K562 (cell line): ENCODE measurements at regions not wholly inside any gene's neighbourhood (a gene's known extent, or its start where the extent isn't known, plus 50 kb on each side); places are given as distances from the start of the nearest gene placed in this dataset.

ENCODE experiments used
- ATAC-seq: fragments of 200-7000 bp; cut with Tn5 transposase; 3 replicates; pipeline ENCODE4 v1.9.1; 2020; ENCODE audit warnings: moderate library complexity
- BruUV-seq: library from RNA; stranded (reverse); fragments of 400-500 nt; replicated peaks from 2 replicates; lab custom pipeline; 2021; lab: Mats Ljungman, UMichigan
- CTCF ChIA-PET: fragments of 300-600 bp; formaldehyde crosslinking; extraction: SDS; loops from one replicate; lab custom pipeline; 2021; ENCODE audit warnings: low intra/inter-chr PET ratio; lab: Yijun Ruan, JAX
- POLR2A ChIA-PET: fragments of 300-600, 350-650 bp; sonication (Branson Sonifier 250); formaldehyde crosslinking; extraction: SDS; loops from one replicate; lab custom pipeline; 2021; ENCODE audit warnings: antibody characterized with exemption, inconsistent platforms; lab: Yijun Ruan, JAX
- DNase-seq, 4 experiments: peaks; one replicate each; pipeline versions ENCODE4 v3.0.0 to v3.0.0-alpha.2; 2011 to 2018; ENCODE audit warnings: low spot score in 3 of 4, mixed read lengths in 3 of 4; ENCODE audit errors: extremely low read depth in 1 of 4
- FAIRE-seq: peaks from 2 replicates; lab custom pipeline; 2011; peaks lifted over from hg19 to GRCh38; lab: Jason Lieb, UNC
- H2AFZ ChIP-seq: 2 replicates; pipeline ENCODE4 v1.6.0; 2011; ENCODE audit warnings: low read depth, low read length, control low read depth, inconsistent platforms
- H3K27ac ChIP-seq: fragments of 200-600 bp; 3 replicates; pipeline ENCODE4 v1.8.0; 2011; ENCODE audit warnings: low read depth, mild to moderate bottlenecking, control low read depth, inconsistent platforms, low read length, moderate library complexity, mixed read lengths; ENCODE audit errors: extremely low read depth
- H3K27me3 ChIP-seq, 2 experiments: fragments of 300-600 bp in 1 of 2; 2 replicates in 1 of 2; 3 replicates in 1 of 2; pipeline versions ENCODE4 v1.6.0 to v1.8.0; 2011; ENCODE audit warnings: inconsistent platforms in 2 of 2, low read length in 2 of 2, mild to moderate bottlenecking in 1 of 2, mixed read lengths in 1 of 2, moderate library complexity in 1 of 2; ENCODE audit not compliant: control insufficient read depth in 2 of 2, insufficient read depth in 2 of 2
- H3K36me3 ChIP-seq: fragments of 300-600 bp; 3 replicates; pipeline ENCODE4 v1.8.0; 2011; ENCODE audit warnings: mild to moderate bottlenecking, low read length, inconsistent platforms; ENCODE audit not compliant: control insufficient read depth, insufficient read depth
- H3K4me1 ChIP-seq, 2 experiments: fragments of 200-600 bp in 1 of 2; replicated peaks in 1 of 2; 2 replicates in 1 of 2; 3 replicates in 1 of 2; pipeline versions ENCODE4 v1.5.1 to v1.8.0; 2011; ENCODE audit warnings: inconsistent platforms in 2 of 2, low read length in 2 of 2, mild to moderate bottlenecking in 1 of 2, mixed read lengths in 1 of 2, moderate library complexity in 1 of 2; ENCODE audit not compliant: control insufficient read depth in 2 of 2, insufficient read depth in 2 of 2
- H3K4me2 ChIP-seq: 2 replicates; pipeline ENCODE4 v1.6.1; 2011; ENCODE audit warnings: low read length, control low read depth, inconsistent platforms, mixed read lengths; ENCODE audit not compliant: insufficient read depth
- H3K4me3 ChIP-seq: fragments of 200-600 bp; sonication (generic), shearing (Covaris generic); 2 replicates; pipeline ENCODE4 v1.5.1; 2016; ENCODE audit warnings: control low read depth, inconsistent platforms
- H3K79me2 ChIP-seq: fragments of 200-600 bp; 3 replicates; pipeline ENCODE4 v1.8.0; 2011; ENCODE audit warnings: low read length, inconsistent platforms; ENCODE audit not compliant: control insufficient read depth, insufficient read depth
- H3K9ac ChIP-seq, 2 experiments: 2 replicates each; pipeline versions ENCODE4 v1.6.0 to v1.6.1; 2011; ENCODE audit warnings: low read depth in 2 of 2, low read length in 2 of 2, control low read depth in 1 of 2, inconsistent platforms in 1 of 2, mild to moderate bottlenecking in 1 of 2, mixed read lengths in 1 of 2; ENCODE audit not compliant: insufficient read depth in 1 of 2
- H3K9me1 ChIP-seq: one replicate; pipeline ENCODE4 v1.6.0; 2011; ENCODE audit warnings: inconsistent platforms, mild to moderate bottlenecking, low read length, moderate library complexity; ENCODE audit not compliant: control insufficient read depth, insufficient read depth
- H3K9me3 ChIP-seq: replicated peaks from 2 replicates; pipeline ENCODE4 v1.5.1; 2011; ENCODE audit warnings: low read depth, low read length, inconsistent platforms; ENCODE audit not compliant: control insufficient read depth, insufficient read depth
- H4K20me1 ChIP-seq: replicated peaks from 2 replicates; pipeline ENCODE4 v1.6.1; 2011; ENCODE audit warnings: low read length, inconsistent platforms, mixed read lengths; ENCODE audit not compliant: control insufficient read depth, insufficient read depth
- CREM ChIP-seq: IDR thresholded peaks from 2 replicates; pipeline ENCODE4 v1.6.1; 2014; ENCODE audit warnings: antibody characterized with exemption, low read depth
- GTF3C2 ChIP-seq: IDR thresholded peaks from 3 replicates; pipeline ENCODE4 v1.6.1; 2011; ENCODE audit warnings: borderline replicate concordance, mild to moderate bottlenecking, moderate library complexity; ENCODE audit not compliant: insufficient read length; ENCODE audit errors: extremely low read depth
- HMG20B ChIP-seq: fragments of 250-450 bp; sonication (Bioruptor Pico); IDR thresholded peaks from 2 replicates; pipeline ENCODE4 v1.5.0; 2021; ENCODE audit warnings: mild to moderate bottlenecking
- NR2C1 ChIP-seq, 2 experiments: fragments of 450-650 bp; IDR thresholded peaks; 2 replicates each; pipeline ENCODE4 v1.6.1; 2017; ENCODE audit warnings: mild to moderate bottlenecking in 2 of 2, antibody characterized with exemption in 1 of 2, inconsistent platforms in 1 of 2, missing compliant biosample characterization in 1 of 2, missing genetic modification characterization in 1 of 2
- PHF20 ChIP-seq: fragments of 450-650 bp; IDR thresholded peaks from 2 replicates; pipeline ENCODE4 v1.6.1; 2018; ENCODE audit not compliant: partially characterized antibody
- YY1 ChIP-seq, 3 experiments: IDR thresholded peaks; 2 replicates each; pipeline ENCODE4 v1.6.1; 2011; ENCODE audit warnings: low read length in 2 of 3, mild to moderate bottlenecking in 2 of 3, moderate library complexity in 2 of 3, borderline replicate concordance in 1 of 3, control low read depth in 1 of 3, low read depth in 1 of 3; ENCODE audit not compliant: insufficient read depth in 3 of 3, insufficient replicate concordance in 2 of 3, control insufficient read depth in 1 of 3, insufficient read length in 1 of 3; ENCODE audit errors: extremely low read depth in 1 of 3
- ZBTB17 ChIP-seq: fragments of 450-650 bp; formaldehyde crosslinking; IDR thresholded peaks from 2 replicates; pipeline ENCODE4 v1.4.0; 2020; ENCODE audit warnings: mild to moderate bottlenecking
- ZKSCAN8 ChIP-seq: fragments of 200-800 bp; sonication (Bioruptor generic); IDR thresholded peaks from 2 replicates; pipeline ENCODE4 v1.6.1; 2016; ENCODE audit warnings: missing genetic modification characterization, missing compliant biosample characterization
- WGBS: fragments of 100-300 bp; shearing (Covaris generic); methylation state at CpG from one replicate; pipeline ENCODE4 v1.1.6; 2016; ENCODE audit warnings: low coverage, mixed read lengths; ENCODE audit not compliant: insufficient coverage; ENCODE audit errors: missing lambda C conversion rate; 5-methylcytosine and 5-hydroxymethylcytosine counted together
- in situ Hi-C: fragments of 300-500 bp; cut with MboI; formaldehyde crosslinking; loops from 4 replicates; pipeline ENCODE4 v1.15.0; 2018; ENCODE audit warnings: inconsistent platforms, mixed read lengths
- intact Hi-C: fragments of 100-400 bp; cut with micrococcal nuclease; formaldehyde crosslinking; loops from 2 replicates; pipeline ENCODE4 v1.14.2; 2022
- TF ChIP-seq, protein P1 (sequence below): fragments of 250-450 bp; sonication (Bioruptor Pico); IDR thresholded peaks from 2 replicates; pipeline ENCODE4 v1.4.0; 2020; ENCODE audit warnings: mild to moderate bottlenecking, moderate library complexity
- TF ChIP-seq, protein P2 (sequence below): fragments of 450-650 bp; formaldehyde crosslinking; IDR thresholded peaks from 2 replicates; pipeline ENCODE4 v1.4.0; 2022; ENCODE audit warnings: missing genetic modification characterization
- TF ChIP-seq, protein P3 (sequence below), 3 experiments: fragments of 200-800 bp in 1 of 3; sonication (Bioruptor generic) in 1 of 3; sonication (generic) in 1 of 3; formaldehyde crosslinking in 1 of 3; IDR thresholded peaks; 2 replicates each; pipeline versions ENCODE4 v1.6.1 to v1.8.0; 2016 to 2022; ENCODE audit warnings: mild to moderate bottlenecking in 2 of 3, missing compliant biosample characterization in 2 of 3, missing genetic modification characterization in 2 of 3, missing genetic modification reagents in 1 of 3

DNA sequence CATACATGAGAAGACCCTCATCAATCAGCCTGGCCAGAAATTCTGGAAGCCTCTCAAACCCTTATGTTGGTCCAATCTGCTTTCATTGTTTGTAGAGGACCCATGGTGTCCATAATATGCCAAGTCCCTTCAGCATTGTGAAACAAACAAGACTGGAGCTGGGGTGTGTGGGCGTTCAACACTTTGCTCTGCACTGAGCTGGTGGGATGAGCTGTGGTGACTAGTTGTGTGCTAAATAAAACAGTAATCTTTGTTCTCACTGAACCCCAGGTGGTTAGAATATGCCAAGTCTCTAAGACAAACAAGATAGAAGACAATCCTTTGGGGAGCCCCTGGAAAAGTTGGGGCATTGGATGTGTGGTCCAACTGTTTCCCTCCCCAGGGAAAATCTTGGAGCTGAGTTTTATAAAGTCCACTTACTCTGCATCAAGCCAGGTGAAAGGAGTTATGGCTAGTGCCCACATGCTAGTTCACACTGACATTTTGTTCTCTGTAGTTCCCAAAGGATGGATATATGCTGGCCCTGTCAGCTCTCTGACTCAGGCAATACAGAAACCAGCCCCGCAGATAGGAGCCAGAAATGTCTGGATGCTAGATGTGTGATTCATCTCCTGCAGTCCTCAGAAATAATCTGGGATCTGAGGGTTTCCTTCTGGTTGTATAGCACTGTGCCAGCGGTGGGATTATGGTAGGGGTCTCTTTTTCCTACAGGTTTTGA, 260.2 kb downstream of the TMX3 start:
- H4K20me1 ChIP-seq = no peaks in the 10 kb centered on the region
- H3K9me1 ChIP-seq = no peaks in the 10 kb centered on the region
- no peak for DNase-seq
- no peaks in the 10 kb centered on the region for H3K27me3 ChIP-seq
- H3K27ac ChIP-seq = no peak overlapping the region
- in situ Hi-C loops (no loop called here), intact Hi-C loops (no loop called here)
- no peak for FAIRE-seq
- H3K79me2 ChIP-seq = no peaks in the 10 kb centered on the region
- no TSS peak for BruUV-seq
- WGBS = 0% methylated on average over 3 of the region's 3 CpGs
- POLR2A ChIA-PET = no interaction called here
- no peak overlapping the region for H3K4me2 ChIP-seq
- no peak overlapping the region for H3K4me3 ChIP-seq
- no peaks in the 10 kb centered on the region for H3K9me3 ChIP-seq
- no peak overlapping the region for H3K9ac ChIP-seq
- H3K4me1 ChIP-seq = no peaks in the 10 kb centered on the region
- no peak for ATAC-seq
- no peaks in the 10 kb centered on the region for H3K36me3 ChIP-seq
- H2AFZ ChIP-seq = no peak overlapping the region
- CTCF ChIA-PET = no interaction called here
- TF ChIP-seq NR2C1 (IDR thresholded peaks at IDR 0.05) (no peak), NR2C1 (tag; IDR thresholded peaks at IDR 0.05) (no peak), GTF3C2 (no peak), CREM (no peak), PHF20 (no peak), YY1 (IDR thresholded peaks at IDR 0.05; ENCODE audit: borderline replicate concordance in 1 of 3, control insufficient read depth in 1 of 3, extremely low read depth in 1 of 3, insufficient read depth in 3 of 3, insufficient read length in 1 of 3, insufficient replicate concordance in 2 of 3, low read depth in 1 of 3, low read length in 2 of 3) (no peak), ZKSCAN8 (CRISPR knock-in tag) (no peak), HMG20B (CRISPR knock-in tag) (no peak), ZBTB17 (no peak)
- TF ChIP-seq, protein P1, sequence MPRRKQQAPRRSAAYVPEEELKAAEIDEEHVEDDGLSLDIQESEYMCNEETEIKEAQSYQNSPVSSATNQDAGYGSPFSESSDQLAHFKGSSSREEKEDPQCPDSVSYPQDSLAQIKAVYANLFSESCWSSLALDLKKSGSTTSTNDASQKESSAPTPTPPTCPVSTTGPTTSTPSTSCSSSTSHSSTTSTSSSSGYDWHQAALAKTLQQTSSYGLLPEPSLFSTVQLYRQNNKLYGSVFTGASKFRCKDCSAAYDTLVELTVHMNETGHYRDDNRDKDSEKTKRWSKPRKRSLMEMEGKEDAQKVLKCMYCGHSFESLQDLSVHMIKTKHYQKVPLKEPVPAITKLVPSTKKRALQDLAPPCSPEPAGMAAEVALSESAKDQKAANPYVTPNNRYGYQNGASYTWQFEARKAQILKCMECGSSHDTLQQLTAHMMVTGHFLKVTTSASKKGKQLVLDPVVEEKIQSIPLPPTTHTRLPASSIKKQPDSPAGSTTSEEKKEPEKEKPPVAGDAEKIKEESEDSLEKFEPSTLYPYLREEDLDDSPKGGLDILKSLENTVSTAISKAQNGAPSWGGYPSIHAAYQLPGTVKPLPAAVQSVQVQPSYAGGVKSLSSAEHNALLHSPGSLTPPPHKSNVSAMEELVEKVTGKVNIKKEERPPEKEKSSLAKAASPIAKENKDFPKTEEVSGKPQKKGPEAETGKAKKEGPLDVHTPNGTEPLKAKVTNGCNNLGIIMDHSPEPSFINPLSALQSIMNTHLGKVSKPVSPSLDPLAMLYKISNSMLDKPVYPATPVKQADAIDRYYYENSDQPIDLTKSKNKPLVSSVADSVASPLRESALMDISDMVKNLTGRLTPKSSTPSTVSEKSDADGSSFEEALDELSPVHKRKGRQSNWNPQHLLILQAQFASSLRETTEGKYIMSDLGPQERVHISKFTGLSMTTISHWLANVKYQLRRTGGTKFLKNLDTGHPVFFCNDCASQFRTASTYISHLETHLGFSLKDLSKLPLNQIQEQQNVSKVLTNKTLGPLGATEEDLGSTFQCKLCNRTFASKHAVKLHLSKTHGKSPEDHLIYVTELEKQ (CRISPR knock-in tag) = no peak
- TF ChIP-seq, protein P2, sequence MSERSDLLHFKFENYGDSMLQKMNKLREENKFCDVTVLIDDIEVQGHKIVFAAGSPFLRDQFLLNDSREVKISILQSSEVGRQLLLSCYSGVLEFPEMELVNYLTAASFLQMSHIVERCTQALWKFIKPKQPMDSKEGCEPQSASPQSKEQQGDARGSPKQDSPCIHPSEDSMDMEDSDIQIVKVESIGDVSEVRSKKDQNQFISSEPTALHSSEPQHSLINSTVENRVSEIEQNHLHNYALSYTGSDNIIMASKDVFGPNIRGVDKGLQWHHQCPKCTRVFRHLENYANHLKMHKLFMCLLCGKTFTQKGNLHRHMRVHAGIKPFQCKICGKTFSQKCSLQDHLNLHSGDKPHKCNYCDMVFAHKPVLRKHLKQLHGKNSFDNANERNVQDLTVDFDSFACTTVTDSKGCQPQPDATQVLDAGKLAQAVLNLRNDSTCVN (CRISPR knock-in tag) = no peak
- TF ChIP-seq, protein P3, sequence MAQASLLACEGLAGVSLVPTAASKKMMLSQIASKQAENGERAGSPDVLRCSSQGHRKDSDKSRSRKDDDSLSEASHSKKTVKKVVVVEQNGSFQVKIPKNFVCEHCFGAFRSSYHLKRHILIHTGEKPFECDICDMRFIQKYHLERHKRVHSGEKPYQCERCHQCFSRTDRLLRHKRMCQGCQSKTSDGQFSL (CRISPR knock-in tag; IDR thresholded peaks at IDR 0.05) = no peak
- TF ChIP-seq, protein P3 (tag; IDR thresholded peaks at IDR 0.05) = no peak
